ENCODE measurements at regions not wholly inside any gene's neighbourhood (a gene's known extent, or its start where the extent isn't known, plus 50 kb on each side); places are given as distances from the start of the nearest gene placed in this dataset.
A peak's percentile ranks its signal among the peaks of the same experiment; 100 is the strongest.
"Not testable (repeated sequence)": the region's sequence is repeated elsewhere in the genome, so short reads cannot be mapped to it uniquely, and the experiment has no call there.

DNA sequence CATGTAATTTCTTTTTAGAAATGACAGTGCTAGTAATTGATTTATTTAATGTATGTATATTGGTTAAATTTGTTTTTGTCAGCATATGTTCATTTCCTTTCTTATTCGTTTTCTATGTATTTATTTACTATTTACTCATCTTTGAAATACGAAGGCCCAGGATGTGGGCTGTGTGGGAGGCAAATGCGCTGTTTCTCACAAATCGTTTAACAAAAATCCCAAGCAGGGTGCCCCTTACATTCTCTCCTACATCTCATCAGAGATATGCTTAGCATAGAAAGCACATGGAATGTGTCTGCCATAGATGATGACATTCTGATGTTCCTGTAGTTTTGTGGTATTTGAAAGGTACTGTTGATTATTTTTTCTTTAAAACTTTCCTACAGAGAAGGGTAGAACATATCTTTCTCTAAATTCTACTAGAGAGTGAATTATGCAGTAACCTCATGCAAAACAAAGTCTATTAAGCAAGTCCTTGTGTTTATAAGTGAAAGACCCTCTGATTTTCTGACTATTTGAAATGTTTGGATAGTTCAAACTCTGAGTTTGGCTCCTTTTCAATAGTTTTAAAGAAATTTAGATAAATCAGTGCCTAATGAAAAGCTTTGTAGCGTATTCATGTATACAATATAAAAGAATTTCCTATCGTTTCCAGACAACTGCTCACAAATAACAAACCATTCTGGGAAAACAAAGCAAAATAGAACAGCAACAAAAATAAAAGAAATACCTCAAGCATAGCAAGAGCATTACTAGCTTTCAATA, 111.1 kb upstream of the VGLL3 start:
- DNase-seq = no peak
- ATAC-seq = no peak

DNA sequence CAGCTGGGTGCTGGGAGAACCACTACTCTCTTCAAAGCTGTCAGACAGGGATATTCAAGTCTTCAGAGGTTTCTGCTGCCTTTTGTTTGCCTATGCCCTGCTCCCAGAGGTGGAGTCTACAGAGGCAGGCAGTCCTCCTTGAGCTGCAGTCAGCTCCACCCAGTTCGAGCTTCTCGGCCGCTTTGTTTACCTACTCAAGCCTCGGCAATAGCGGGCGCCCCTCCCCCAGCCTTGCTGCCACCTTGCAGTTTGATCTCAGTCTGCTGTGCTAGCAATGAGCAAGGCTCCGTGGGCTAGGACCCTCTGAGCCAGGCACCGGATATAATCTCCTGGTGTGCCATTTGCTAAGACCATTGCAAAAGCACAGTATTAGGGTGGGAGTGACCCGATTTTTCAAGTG, 106.8 kb upstream of the VGLL3 start:
- not testable (repeated sequence) for DNase-seq, ATAC-seq

DNA sequence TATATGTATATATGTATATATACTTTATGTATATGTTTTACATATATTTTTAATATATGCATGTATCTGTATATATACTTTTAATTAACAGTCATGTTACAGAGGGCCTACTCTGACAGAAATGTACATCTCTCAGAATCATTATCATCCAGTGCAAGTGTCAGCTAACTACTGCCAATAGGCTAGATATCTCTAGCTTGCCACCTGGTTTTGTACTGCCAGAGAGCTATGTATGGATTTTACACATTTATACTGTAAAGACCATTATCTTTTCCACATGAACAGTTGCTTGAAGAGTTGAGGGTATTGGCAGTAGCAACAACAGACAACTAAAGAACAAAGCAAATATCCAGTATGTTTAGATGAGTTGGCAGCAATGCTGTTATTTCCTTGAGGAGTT, 99.7 kb upstream of the VGLL3 start:
- DNase-seq (no peak), ATAC-seq (no peak)

DNA sequence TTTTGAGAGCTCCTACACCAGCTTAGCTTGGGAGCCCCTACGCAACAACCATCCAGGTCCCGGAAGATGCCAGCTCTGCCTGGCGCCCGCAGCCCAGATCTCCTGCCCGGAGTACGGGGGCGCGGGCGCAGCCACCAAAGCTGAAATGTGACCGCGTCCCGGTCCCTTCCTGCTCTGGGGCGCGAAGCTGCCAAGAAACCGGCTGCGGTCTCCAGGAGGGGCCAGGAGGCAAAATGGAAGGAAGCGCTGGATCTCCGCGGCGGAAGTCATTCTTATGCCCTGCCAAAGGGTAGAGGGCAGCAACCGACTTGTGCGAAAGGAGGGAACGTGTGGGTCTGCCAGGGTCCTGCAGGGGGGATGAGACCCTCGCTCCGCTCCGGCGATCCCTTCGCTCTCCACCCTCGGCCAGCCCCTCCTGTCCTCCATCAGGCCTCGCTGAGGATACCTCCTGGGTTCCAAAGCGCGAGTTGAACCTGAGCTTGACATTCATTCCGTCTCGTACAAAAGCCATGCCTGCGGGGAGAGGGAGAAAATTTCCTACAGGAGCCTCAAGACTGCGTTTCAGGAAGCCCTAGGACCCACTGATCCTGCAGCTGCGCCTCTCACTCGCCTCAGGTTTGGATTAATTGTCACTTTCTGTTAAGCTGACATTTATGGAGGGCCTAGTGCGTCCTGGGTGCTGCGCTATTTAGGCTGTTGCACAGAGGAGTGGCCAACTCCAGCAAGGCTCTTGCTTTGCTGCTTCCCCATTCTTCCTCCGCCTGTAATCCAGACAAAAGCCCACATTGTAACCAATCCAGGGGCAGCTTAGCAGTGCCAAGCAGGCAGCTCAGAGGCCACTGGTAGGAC, 98.3 kb upstream of the VGLL3 start:
- peak; percentile 5 for DNase-seq

GRCh38 chr3:87088430-87088992, 97.6 kb upstream of the VGLL3 start:
- ATAC-seq (no peak), DNase-seq (no peak)

More for the DNA sequence above, 98.3 kb upstream of the VGLL3 start:
- ATAC-seq = peak; percentile 32

- no peak for DNase-seq
- no peak for ATAC-seq
These were observed 93.9 kb upstream of the VGLL3 start for GRCh38 chr3:87084868-87085267.

DNA sequence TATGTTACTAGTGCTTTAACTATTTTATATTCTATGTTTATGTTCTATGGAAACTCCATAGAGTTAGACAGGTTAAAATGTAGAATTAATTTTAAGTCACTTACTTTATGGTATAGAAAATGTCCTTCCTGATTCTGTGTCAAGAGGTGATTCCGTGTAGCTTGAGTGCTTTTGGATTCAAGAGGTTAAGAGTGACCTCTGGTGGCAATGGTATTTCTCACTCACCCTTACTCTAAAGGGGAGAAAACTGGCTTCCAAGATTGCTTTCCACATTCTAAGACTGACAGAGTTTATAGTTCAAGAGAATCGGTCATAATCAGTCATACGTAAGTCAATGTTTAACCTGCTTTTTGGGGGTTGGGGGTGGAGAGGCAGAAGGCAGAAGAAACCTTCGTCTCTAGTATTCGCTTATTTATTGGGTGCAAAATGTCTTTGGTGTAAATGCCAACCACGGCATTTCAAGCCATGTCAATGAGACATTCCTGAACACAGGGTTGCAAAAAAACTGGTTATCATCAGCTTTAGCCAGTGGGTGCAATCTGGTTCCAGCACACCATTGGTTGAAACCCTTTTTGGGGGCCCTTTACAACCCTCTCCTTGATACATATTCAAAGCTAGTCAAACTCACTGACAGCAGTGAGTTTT, 92.0 kb upstream of the VGLL3 start:
- ATAC-seq (peak; percentile 43), DNase-seq (no peak)

GRCh38 chr3:87077355-87077754, 86.4 kb upstream of the VGLL3 start:
- ATAC-seq (no peak), DNase-seq (no peak)

DNA sequence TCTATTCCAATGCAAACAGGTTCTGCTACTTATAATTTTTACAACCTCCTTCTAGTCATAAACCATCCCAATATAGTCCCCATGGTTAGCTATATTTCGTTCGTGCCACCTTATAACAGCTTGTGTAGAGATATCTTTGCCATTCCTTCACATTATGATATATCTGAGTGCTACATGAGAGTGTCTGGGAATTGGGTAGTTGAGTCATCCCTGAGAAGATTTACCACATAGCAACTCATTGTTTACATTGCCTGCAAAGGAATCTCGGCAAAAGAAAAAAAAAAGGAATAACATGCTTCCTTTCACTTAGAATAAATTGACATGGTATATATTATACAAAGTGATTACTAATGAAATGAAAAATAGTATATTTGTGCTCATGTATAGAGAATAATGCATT, 86.0 kb upstream of the VGLL3 start:
- ATAC-seq (no peak), DNase-seq (no peak)

DNA sequence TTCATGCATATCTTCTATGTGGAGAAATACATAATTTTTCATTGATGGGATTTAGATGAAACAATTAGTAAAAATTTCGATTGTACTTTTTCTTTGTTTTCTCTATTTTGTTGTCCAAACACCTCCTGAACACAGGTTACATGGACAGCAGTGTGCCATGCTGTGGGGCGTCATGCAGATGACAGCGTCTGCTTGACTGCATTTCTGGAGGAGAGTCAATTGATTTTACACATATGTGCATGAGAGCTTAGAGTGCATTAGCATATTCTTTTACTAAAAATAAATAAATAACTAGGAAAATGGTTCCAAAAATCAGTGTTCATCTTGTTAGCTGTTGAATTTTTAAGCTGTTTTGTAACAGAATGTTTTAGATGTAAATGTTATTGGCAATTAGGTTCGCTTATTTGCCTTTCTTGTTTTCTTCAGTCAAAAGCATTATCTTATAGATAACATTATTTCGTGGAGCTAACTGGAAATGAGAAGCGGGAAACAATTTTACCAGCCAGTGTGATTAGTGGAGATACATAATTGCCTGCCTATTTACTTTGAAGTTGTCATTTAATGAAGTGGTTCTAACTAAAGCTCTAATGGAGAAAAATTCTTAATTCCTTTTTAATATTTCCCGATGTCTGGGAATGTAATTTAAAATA, 82.7 kb upstream of the VGLL3 start:
- ATAC-seq = no peak
- no peak for DNase-seq

GRCh38 chr3:87072446-87072845, 81.5 kb upstream of the VGLL3 start:
- no peak for ATAC-seq
- DNase-seq = no peak

- DNase-seq (no peak), ATAC-seq (no peak)
These were observed 79.0 kb upstream of the VGLL3 start for GRCh38 chr3:87069971-87070370.

- DNase-seq = no peak
- ATAC-seq = no peak
These were observed 78.1 kb upstream of the VGLL3 start for GRCh38 chr3:87069021-87069420.

DNA sequence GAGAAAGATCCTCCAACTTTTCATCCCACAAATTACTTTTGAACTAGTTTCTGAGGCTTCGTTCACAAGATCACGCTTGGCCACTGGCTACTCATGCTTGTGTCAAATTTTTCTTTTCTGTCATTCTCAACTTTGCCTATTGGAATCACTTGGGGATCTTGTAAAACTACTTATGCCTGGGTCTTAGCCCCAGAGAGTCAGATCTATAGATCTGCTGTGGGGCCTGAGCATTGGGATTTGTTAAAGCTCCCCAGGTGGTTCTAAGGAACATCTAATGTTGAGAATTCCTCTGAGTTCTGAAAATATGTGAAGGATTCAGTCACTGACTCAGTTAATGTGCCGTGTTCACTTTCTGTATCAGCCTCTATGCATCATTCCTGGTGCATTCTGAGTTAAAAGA, 71.7 kb upstream of the VGLL3 start:
- ATAC-seq = no peak
- DNase-seq = no peak

DNA sequence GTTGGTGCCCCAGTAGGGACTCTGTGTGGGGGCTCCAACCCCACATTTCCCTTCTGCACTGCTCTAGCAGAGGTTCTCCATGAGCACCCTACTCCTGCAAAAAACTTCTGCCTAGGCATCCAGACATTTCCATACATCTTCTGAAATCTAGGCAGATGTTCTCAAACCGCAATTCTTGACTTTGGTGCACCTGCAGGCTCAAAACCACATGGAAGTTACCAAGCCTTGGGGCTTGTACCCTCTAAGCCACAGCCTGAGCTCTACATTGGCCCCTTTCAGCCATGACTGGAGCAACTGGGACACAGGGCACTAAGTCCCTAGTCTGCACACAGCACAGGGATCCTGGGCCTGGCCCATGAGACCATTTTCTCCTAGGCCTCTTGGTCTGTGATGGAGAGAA, 66.5 kb upstream of the VGLL3 start:
- DNase-seq = no peak
- no peak for ATAC-seq

GRCh38 chr3:87053553-87053952, 62.6 kb upstream of the VGLL3 start:
- DNase-seq (no peak), ATAC-seq (no peak)

DNA sequence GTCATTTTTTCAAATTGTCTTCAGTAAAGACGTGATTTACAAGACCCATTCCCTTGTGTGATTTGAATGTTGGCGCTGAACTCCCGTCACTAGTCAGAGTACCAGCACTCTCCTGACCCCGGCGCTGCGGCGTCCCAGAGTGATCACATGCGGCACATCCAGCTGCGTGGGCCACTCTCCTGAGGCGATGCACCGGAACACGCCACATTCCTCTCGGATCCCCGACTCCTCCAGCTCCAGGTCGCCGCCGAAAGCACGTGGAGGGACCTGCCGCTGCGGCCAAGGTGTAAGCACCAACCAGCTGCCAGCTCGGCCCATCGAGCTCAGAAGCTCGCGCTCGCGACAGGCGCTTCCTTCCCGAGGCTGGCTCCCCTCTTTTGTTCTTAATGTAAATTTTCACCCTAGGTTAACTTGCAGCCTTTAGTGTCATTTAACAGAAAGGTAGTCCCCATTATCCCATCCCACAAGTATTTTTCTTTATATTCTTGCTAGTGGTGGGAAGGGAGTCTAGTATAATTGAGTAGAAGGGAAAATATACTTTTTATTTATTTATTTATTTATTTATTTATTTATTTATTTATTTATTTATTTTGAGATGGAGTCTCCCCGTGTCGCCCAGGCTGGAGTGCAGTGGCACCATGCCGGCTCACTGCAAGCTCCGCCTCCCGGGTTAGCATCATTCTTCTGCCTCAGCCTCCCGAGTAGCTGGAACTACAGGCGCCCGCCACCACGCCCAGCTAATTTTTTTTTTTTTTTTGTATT, 61.7 kb upstream of the VGLL3 start:
- no peak for ATAC-seq
- no peak for DNase-seq

DNA sequence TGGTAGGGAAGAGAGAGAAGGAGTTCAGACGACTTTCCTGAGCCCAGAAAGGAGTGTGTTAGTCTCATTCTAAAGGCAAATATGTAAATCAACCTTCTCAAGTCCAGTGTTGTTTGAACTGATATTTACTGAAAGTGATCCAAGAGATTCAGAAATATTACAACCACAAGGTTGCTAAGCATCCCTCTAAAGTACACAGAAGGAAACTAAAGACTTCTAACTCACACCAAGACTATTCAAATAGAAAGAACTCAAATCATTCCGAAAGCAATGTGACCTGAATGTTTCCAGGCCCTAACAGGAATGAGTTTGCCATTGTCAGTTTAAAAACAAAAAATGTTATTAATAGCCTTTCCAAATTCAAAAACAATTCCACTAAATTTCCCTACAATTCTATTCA, 56.9 kb upstream of the VGLL3 start:
- DNase-seq = no peak
- no peak for ATAC-seq

DNA sequence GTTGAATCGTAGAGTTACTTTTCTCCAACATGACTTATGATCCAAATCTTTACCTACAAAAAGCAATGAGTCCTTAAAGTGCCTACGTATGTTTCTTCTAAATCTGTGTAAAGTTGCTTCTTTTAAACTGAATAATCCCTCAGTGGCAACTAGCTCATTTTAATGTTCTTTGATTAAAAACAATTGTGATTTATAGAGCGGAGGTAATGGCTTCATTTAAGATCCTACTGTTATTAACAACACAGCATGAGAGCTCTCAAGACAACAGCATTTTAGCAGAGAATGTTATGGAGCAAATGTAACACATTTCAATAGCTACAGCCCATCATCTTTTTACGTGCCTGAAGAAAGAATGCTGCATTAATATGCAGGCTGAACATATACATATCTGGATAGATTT, 55.3 kb upstream of the VGLL3 start:
- ATAC-seq (no peak), DNase-seq (no peak)

- DNase-seq (no peak), ATAC-seq (no peak)
These were observed 54.5 kb upstream of the VGLL3 start for GRCh38 chr3:87045473-87045872.

DNA sequence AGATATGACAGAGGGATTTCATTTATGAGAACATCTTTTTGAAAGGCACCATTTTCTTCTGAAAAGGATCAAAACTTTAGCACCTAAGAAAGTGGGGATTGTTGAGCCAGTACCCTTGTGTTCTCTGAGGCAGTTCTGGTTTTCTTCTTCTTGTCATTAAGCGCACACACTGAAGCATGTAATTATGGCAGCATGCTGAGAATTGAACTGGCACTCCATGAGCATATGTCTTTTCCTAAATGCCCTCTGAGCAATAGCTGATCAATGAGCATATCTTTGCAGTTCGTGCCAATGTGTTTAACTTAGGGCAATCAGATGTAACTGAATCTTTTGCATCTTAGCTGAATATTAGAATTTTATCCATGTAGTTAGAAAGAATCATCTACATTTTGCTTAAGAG, 53.9 kb upstream of the VGLL3 start:
- no peak for ATAC-seq

GRCh38 chr3:87044409-87044808, 53.5 kb upstream of the VGLL3 start:
- ATAC-seq = no peak
- no peak for DNase-seq

More for the DNA sequence above, 53.9 kb upstream of the VGLL3 start:
- DNase-seq = no peak

Measured in stimulated activated naive CD8-positive, alpha-beta T cell treated with anti-CD3 and anti-CD28 coated beads, Interleukin-15, Interleukin-2, amounts not matched to agents 100 U/mL and 50 U/mL, for 24 hours (primary cell).